ENCODE measurements at regions not wholly inside any gene's neighbourhood (a gene's known extent, or its start where the extent isn't known, plus 50 kb on each side); places are given as distances from the start of the nearest gene placed in this dataset.

- TF ChIP-seq FOXP2 (optimal IDR thresholded peaks at IDR 0.05; ENCODE audit: borderline replicate concordance, extremely low read depth, extremely low read length, insufficient read depth) (no peak), REST (IDR thresholded peaks at IDR 0.05; ENCODE audit: insufficient read depth in 1 of 2, low read depth in 2 of 2, low read length in 2 of 2) (no peak), SIN3A (IDR thresholded peaks at IDR 0.05; ENCODE audit: borderline replicate concordance, insufficient read depth, low read length) (no peak), POLR2AphosphoS5 (IDR thresholded peaks at IDR 0.05; ENCODE audit: low read depth, low read length) (no peak), TAF1 (IDR thresholded peaks at IDR 0.05; ENCODE audit: borderline replicate concordance, insufficient read depth, low read length) (no peak)
Measured at GRCh38 chr5:3659907-3660306, 64.3 kb downstream of the IRX1 start.

GRCh38 chr5:3660630-3661029, 65.0 kb downstream of the IRX1 start:
- TF ChIP-seq REST (IDR thresholded peaks at IDR 0.05; ENCODE audit: insufficient read depth in 1 of 2, low read depth in 2 of 2, low read length in 2 of 2) (no peak), FOXP2 (optimal IDR thresholded peaks at IDR 0.05; ENCODE audit: borderline replicate concordance, extremely low read depth, extremely low read length, insufficient read depth) (no peak), SIN3A (IDR thresholded peaks at IDR 0.05; ENCODE audit: borderline replicate concordance, insufficient read depth, low read length) (no peak), TAF1 (IDR thresholded peaks at IDR 0.05; ENCODE audit: borderline replicate concordance, insufficient read depth, low read length) (no peak), POLR2AphosphoS5 (IDR thresholded peaks at IDR 0.05; ENCODE audit: low read depth, low read length) (no peak)

GRCh38 chr5:3661755-3662296, 66.2 kb downstream of the IRX1 start:
- TF ChIP-seq FOXP2 (optimal IDR thresholded peaks at IDR 0.05; ENCODE audit: borderline replicate concordance, extremely low read depth, extremely low read length, insufficient read depth) (no peak), TAF1 (IDR thresholded peaks at IDR 0.05; ENCODE audit: borderline replicate concordance, insufficient read depth, low read length) (no peak), POLR2AphosphoS5 (IDR thresholded peaks at IDR 0.05; ENCODE audit: low read depth, low read length) (no peak), SIN3A (IDR thresholded peaks at IDR 0.05; ENCODE audit: borderline replicate concordance, insufficient read depth, low read length) (no peak), REST (IDR thresholded peaks at IDR 0.05; ENCODE audit: insufficient read depth in 1 of 2, low read depth in 2 of 2, low read length in 2 of 2) (no peak)

GRCh38 chr5:3662344-3662743, 66.7 kb downstream of the IRX1 start:
- TF ChIP-seq FOXP2 (optimal IDR thresholded peaks at IDR 0.05; ENCODE audit: borderline replicate concordance, extremely low read depth, extremely low read length, insufficient read depth) = no peak
- TF ChIP-seq REST (IDR thresholded peaks at IDR 0.05; ENCODE audit: insufficient read depth in 1 of 2, low read depth in 2 of 2, low read length in 2 of 2) = no peak
- TF ChIP-seq TAF1 (IDR thresholded peaks at IDR 0.05; ENCODE audit: borderline replicate concordance, insufficient read depth, low read length) = no peak
- no peak for TF ChIP-seq SIN3A (IDR thresholded peaks at IDR 0.05; ENCODE audit: borderline replicate concordance, insufficient read depth, low read length)

- TF ChIP-seq TAF1 (IDR thresholded peaks at IDR 0.05; ENCODE audit: borderline replicate concordance, insufficient read depth, low read length) (no peak), REST (IDR thresholded peaks at IDR 0.05; ENCODE audit: insufficient read depth in 1 of 2, low read depth in 2 of 2, low read length in 2 of 2) (no peak), SIN3A (IDR thresholded peaks at IDR 0.05; ENCODE audit: borderline replicate concordance, insufficient read depth, low read length) (no peak), FOXP2 (optimal IDR thresholded peaks at IDR 0.05; ENCODE audit: borderline replicate concordance, extremely low read depth, extremely low read length, insufficient read depth) (no peak), POLR2AphosphoS5 (IDR thresholded peaks at IDR 0.05; ENCODE audit: low read depth, low read length) (no peak)
Measured at GRCh38 chr5:3671337-3671736, 75.7 kb downstream of the IRX1 start.

All from PFSK-1 (cell line).